Choroid plexus epithelial cell (primary cell): ENCODE measurements at regions not wholly inside any gene's neighbourhood (a gene's known extent, or its start where the extent isn't known, plus 50 kb on each side); places are given as distances from the start of the nearest gene placed in this dataset.

ENCODE experiments used
- DNase-seq: peaks from one replicate; pipeline ENCODE4 v3.0.0-alpha.2; 2010; ENCODE audit warnings: low read depth
- H3K4me3 ChIP-seq: 2 replicates; pipeline ENCODE4 v1.5.1; 2011; ENCODE audit warnings: low read depth, mild to moderate bottlenecking, control low read depth, low read length, moderate library complexity
- CTCF ChIP-seq: conservative IDR thresholded peaks from 2 replicates; pipeline ENCODE4 v1.5.1; 2011; ENCODE audit warnings: low read depth, mild to moderate bottlenecking, control low read depth, inconsistent platforms, low read length, moderate library complexity

DNA sequence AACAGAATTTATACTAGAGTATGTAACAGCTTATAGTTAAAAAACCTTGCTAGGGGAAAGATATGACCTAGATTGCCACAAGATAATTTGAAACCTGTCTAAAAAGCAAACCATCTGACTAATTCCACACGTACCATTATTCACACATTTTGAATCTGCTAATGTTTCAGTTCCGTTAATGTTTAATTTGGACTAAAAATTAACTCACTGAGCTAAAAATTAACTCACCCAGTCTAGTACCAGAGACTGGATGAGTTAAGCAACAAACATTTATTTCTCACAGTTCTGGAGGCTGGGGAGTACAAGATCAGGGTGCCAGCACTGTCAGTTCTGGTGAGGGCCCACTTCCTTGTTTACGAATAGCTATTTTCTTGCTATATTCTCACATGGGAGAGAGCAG is 231.5 kb upstream of the DIAPH2 start:
- DNase-seq: no peak
- H3K4me3 ChIP-seq: no peak overlapping the region
- no peak for TF ChIP-seq CTCF

GRCh38 chrX:96455078-96455477 is 229.6 kb upstream of the DIAPH2 start:
- DNase-seq: no peak
- no peak overlapping the region for H3K4me3 ChIP-seq
- TF ChIP-seq CTCF: no peak

DNA sequence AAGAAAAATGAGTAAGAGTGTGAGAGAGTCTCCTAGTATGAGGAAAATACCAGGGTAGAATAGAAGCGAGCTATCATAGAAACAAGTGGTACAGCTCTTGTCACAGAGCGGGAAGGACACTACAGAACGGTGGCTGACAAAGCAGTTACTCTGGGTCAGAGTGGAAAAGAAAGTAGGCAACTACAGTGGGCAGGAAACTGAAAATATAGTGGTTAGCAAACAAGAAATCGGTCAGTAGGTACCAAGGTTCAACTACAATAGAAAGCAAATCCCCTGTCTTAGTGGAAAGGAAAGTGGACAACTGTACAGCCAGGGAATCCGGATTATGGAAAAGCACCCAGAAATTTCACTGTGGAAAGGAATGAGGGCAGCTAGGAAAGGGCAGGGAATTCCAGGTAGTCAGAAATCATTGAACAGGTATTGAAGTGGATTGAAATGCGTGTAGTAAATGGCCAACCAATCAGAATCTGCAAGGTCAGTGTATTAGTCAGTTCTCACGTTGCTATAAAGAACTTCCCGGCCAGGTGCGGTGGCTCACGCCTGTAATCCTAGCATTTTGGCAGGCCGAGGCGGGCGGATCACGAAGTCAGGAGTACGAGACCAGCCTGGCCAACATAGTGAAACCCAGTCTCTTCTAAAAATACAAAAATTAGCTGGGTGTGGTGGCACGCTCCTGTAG is 219.6 kb upstream of the DIAPH2 start:
- DNase-seq: no peak
- no peak overlapping the region for H3K4me3 ChIP-seq
- no peak for TF ChIP-seq CTCF

DNA sequence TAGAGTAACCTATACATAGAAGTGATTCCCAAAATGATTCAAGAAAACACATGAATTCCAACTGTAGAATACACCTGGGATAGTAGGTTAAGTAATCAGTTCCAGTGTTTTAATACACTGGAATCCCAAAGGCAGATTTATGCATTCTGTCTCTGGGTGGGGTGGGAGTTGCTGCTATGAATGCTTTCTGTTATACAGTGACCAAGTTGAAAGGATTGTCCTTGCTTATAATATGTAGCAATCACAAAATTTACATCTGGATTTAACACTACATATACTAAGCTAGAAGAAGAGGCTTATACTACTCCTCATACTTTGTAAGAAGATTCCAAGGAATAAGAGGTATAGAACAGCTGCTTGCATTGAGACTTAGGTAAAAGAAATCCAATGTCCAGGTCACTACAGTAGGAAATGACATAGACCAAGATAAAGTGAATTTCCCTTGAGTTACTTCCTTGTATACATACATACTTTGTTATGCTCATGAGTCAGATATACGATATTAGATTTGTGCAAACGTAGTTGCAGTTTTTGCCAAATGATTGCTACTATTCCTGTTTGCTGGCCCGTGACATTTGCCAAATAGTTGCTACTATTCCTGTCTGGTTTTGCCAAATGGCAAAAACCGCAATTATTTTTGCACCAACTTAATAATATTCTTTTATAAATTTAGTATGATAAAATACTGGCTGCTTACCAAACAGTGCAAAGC is 210.5 kb upstream of the DIAPH2 start:
- TF ChIP-seq CTCF: no peak
- peak; percentile 11 for DNase-seq
- H3K4me3 ChIP-seq: no peak overlapping the region

- H3K4me3 ChIP-seq: no peak overlapping the region
- DNase-seq: no peak
- no peak for TF ChIP-seq CTCF
Observed at GRCh38 chrX:96474741-96475125, 209.9 kb upstream of the DIAPH2 start.

DNA sequence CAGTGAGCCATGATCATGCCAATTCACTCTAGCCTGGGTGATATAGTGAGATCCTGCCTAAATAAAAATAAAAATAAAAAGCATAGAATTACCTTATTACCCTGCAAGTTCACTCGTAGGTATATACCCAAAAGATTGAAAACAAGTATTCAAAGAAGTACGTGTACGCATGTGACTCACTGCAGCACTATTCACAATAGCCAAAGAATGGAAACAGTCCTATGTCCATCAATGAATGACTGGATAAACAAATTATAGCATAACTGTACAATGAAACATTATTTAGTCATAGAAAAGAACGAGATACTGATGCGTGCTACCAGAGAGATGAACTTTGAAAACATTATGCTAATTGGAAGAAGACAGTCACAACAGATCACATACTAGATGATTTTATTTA is 204.6 kb upstream of the DIAPH2 start:
- TF ChIP-seq CTCF: no peak
- DNase-seq: peak; percentile 37
- H3K4me3 ChIP-seq: no peak overlapping the region

DNA sequence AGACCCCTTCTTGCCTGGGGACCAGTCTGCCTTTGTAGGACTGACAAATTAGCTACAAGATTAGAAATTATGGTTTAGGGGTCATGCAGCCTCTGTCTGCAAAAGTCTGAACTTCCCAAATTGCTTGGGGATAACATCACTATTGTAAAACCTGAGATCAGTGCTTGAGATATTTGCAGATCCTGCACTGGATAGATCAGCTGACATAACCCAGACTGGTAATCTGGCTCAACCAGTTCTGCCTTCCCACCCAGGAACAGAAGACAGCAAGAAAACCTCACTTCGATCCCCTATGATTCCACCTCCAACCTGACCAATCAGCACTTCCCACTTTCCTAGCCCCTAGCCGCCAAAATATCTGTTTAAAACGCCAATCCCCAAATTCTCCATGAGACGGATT is 202.8 kb upstream of the DIAPH2 start:
- no peak for DNase-seq
- H3K4me3 ChIP-seq: no peak overlapping the region
- TF ChIP-seq CTCF: no peak
